ENCODE measurements at regions not wholly inside any gene's neighbourhood (a gene's known extent, or its start where the extent isn't known, plus 50 kb on each side); places are given as distances from the start of the nearest gene placed in this dataset.

DNA sequence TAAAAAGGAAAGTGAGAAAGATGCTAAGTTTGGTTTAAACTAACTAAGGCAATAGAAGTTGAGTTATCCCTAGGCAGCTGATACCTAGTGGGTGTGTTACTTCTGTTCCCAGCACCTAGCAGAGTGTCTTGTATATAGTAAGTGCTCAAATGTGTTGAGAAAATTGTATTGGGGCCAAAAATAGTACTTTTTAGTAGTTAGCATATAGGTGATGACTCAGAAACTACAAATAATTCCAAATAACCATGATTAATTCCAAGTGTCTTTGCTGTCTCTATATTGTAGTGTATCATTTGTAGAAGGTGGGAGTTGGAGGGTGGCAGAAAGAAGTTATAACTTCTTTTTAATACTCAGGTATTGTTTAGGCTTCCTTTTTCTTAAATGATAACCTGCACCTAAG, 362.7 kb downstream of the RND3 start:
- no peaks in the 10 kb centered on the region for H3K4me1 ChIP-seq

DNA sequence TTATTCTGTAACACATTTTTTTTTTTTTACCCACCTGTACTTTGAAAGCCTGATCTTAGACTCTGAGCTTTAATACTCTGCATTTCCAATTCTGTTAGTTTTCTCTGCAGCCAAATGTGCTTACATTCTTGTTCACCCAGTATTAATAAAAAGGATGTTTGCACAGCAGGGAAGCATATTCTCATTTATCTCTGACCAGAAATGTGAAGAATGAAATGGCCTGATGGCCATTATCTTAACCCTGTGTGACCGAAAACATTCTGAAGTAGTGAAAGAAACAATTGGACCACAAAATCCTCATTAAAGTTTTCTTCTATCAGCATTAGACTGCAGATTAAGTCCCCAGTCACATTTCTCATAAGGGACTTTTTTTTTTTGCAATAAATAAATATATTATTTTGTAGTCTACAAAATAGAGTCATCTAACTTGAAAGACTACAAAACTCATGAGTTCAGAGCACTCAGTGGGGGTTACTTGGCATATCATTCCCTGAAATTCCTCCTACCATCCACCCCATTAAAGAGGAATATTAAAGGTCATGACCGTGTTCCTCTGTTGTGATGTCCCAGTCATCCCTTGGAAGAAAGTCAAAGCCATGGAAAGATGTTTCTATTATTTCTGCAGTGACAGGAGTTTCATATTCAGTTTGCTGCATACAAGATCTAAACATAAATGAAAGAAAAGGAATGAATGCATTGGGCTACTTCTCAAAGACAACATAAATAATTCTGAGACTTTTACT, 364.4 kb downstream of the RND3 start:
- WGBS, 5 donors: 71 to 87% (median 77%) methylated on average over 2 of the region's 2 CpGs
- no peak for DNase-seq
- TF ChIP-seq, protein P1, sequence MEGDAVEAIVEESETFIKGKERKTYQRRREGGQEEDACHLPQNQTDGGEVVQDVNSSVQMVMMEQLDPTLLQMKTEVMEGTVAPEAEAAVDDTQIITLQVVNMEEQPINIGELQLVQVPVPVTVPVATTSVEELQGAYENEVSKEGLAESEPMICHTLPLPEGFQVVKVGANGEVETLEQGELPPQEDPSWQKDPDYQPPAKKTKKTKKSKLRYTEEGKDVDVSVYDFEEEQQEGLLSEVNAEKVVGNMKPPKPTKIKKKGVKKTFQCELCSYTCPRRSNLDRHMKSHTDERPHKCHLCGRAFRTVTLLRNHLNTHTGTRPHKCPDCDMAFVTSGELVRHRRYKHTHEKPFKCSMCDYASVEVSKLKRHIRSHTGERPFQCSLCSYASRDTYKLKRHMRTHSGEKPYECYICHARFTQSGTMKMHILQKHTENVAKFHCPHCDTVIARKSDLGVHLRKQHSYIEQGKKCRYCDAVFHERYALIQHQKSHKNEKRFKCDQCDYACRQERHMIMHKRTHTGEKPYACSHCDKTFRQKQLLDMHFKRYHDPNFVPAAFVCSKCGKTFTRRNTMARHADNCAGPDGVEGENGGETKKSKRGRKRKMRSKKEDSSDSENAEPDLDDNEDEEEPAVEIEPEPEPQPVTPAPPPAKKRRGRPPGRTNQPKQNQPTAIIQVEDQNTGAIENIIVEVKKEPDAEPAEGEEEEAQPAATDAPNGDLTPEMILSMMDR (IDR thresholded peaks at IDR 0.05 in 8 of 11, conservative IDR thresholded peaks at IDR 0.05 in 3 of 11): no peak
- TF ChIP-seq POLR2AphosphoS5 (IDR thresholded peaks at IDR 0.05) (no peak), POLR2A (IDR thresholded peaks at IDR 0.05) (no peak)
- no peaks in the 10 kb centered on the region for H3K4me1 ChIP-seq
- H3K36me3 ChIP-seq: no peaks in the 10 kb centered on the region
- H3K4me3 ChIP-seq: no peak overlapping the region
- no peaks in the 10 kb centered on the region for H3K27me3 ChIP-seq (replicated peaks in 1 of 7)
- intact Hi-C loops (cut with DNase I; ENCODE audit: low total_unique reads): no loop called here
- no peaks in the 10 kb centered on the region for H3K9me3 ChIP-seq
- H3K27ac ChIP-seq: no peak overlapping the region

More for the DNA sequence above, 362.7 kb downstream of the RND3 start:
- H3K36me3 ChIP-seq: no peaks in the 10 kb centered on the region
- intact Hi-C loops (cut with DNase I; ENCODE audit: low total_unique reads): no loop called here
- DNase-seq: no peak
- no peak overlapping the region for H3K27ac ChIP-seq
- H3K27me3 ChIP-seq (replicated peaks in 1 of 7): no peaks in the 10 kb centered on the region
- TF ChIP-seq, protein P1 (IDR thresholded peaks at IDR 0.05 in 8 of 11, conservative IDR thresholded peaks at IDR 0.05 in 3 of 11): no peak
- no peak for TF ChIP-seq POLR2AphosphoS5 (IDR thresholded peaks at IDR 0.05)
- no peak for TF ChIP-seq POLR2A (IDR thresholded peaks at IDR 0.05)
- peaks cover 0 to 7% (median 0%) of the 10 kb centered on the region in 8 donors for H3K9me3 ChIP-seq
- H3K4me3 ChIP-seq: no peak overlapping the region

DNA sequence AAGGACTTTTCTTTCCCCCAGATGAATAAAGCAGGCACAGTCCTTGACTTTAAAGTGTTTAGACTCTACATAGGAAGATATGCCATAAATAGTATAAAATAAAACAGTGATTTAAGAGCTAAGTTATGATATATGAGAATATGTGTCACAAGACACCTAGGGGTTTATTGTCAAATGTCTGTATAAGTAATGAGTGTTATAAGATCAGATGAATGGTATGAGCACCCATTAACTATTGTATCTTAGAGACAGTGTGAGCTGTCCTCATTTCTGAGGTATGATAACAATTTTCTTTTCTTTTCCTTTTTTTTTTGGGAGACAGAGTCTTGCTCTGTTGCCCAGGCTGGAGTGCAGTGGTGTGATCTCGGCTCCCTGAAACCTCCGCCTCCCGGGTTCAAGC, 365.3 kb downstream of the RND3 start:
- TF ChIP-seq, protein P1 (IDR thresholded peaks at IDR 0.05 in 8 of 11, conservative IDR thresholded peaks at IDR 0.05 in 3 of 11): no peak
- no peak for TF ChIP-seq POLR2AphosphoS5 (IDR thresholded peaks at IDR 0.05)
- no peak for DNase-seq
- H3K27me3 ChIP-seq (replicated peaks in 1 of 7): no peaks in the 10 kb centered on the region
- WGBS, 5 donors: 90 to 98% (median 97%) methylated on average over 3 of the region's 3 CpGs
- H3K27ac ChIP-seq: no peak overlapping the region
- no peaks in the 10 kb centered on the region for H3K4me1 ChIP-seq
- intact Hi-C loops (cut with DNase I; ENCODE audit: low total_unique reads): no loop called here
- H3K4me3 ChIP-seq: no peak overlapping the region
- no peaks in the 10 kb centered on the region for H3K9me3 ChIP-seq
- no peaks in the 10 kb centered on the region for H3K36me3 ChIP-seq

DNA sequence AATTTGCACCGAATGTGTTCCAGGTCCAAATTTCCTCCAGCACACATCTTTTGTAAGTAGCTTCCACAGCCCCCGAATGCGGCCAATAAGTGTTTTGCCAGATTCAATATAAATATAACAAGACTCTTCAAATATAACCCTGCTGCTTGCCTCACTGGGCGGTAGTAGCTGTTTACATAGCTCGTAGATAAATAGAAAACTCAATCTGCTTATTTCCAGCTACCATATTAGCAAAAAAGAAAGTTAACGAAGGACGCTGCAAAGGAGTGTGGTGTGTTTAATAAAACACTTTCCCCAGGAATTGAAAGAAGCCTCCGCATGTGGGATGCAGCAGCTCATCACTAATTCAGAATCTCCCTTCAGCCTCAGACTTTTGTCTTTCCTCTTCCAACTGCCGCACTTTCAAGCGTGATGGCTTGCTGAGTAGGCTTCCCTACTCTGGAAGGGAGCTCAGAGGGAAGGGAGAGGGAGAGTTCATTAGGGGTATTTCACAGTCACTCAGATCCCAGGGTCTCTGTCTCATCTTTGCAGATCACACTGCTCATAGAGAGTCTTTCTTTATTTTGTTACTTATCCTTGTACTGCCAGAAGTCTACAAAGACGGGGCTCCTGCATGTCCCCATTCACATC, 367.0 kb downstream of the RND3 start:
- WGBS, 5 donors: 76 to 86% (median 82%) methylated on average over 11 of the region's 11 CpGs
- no peak overlapping the region for H3K4me3 ChIP-seq
- intact Hi-C loops (cut with DNase I; ENCODE audit: low total_unique reads): no loop called here

More for the DNA sequence above, 367.0 kb downstream of the RND3 start:
- TF ChIP-seq POLR2AphosphoS5 (IDR thresholded peaks at IDR 0.05): no peak
- no peak for TF ChIP-seq POLR2A (IDR thresholded peaks at IDR 0.05)
- TF ChIP-seq, protein P1 (IDR thresholded peaks at IDR 0.05 in 8 of 11, conservative IDR thresholded peaks at IDR 0.05 in 3 of 11): no peak
- no peaks in the 10 kb centered on the region for H3K9me3 ChIP-seq
- no peaks in the 10 kb centered on the region for H3K4me1 ChIP-seq
- no peaks in the 10 kb centered on the region for H3K27me3 ChIP-seq (replicated peaks in 1 of 7)
- DNase-seq: no peak
- H3K36me3 ChIP-seq: no peaks in the 10 kb centered on the region
- H3K27ac ChIP-seq: no peak overlapping the region

Data from spleen (tissue), 11 donors.